DND-41 (cell line): ENCODE measurements at regions not wholly inside any gene's neighbourhood (a gene's known extent, or its start where the extent isn't known, plus 50 kb on each side); places are given as distances from the start of the nearest gene placed in this dataset.

Experiments used
- ATAC-seq: fragments of 200-7000 bp; cut with Tn5 transposase; 3 replicates; pipeline ENCODE4 v1.9.1; 2021; ENCODE audit warnings: low read depth; ENCODE audit not compliant: insufficient read depth
- DNase-seq: peaks from one replicate; pipeline ENCODE4 v3.0.0-alpha.2; 2020
- H2AFZ ChIP-seq: 2 replicates; pipeline ENCODE4 v1.6.0; 2012; ENCODE audit warnings: low read depth, low read length
- H3K27ac ChIP-seq: 2 replicates; pipeline ENCODE4 v1.5.1; 2012; ENCODE audit warnings: low read length, inconsistent platforms
- H3K27me3 ChIP-seq: fragments of 200-600 bp; sonication (generic); 2 replicates; pipeline ENCODE4 v1.6.0; 2012; ENCODE audit warnings: low read length, mild to moderate bottlenecking, inconsistent platforms; ENCODE audit not compliant: insufficient read depth, poor library complexity
- H3K36me3 ChIP-seq: 2 replicates; pipeline ENCODE4 v1.5.1; 2012; ENCODE audit warnings: low read length, inconsistent platforms; ENCODE audit not compliant: insufficient read depth
- H3K4me1 ChIP-seq: 2 replicates; pipeline ENCODE4 v1.5.1; 2012; ENCODE audit warnings: mild to moderate bottlenecking, low read length; ENCODE audit not compliant: insufficient read depth
- H3K4me2 ChIP-seq: 2 replicates; pipeline ENCODE4 v1.6.0; 2012; ENCODE audit warnings: mild to moderate bottlenecking, moderate library complexity, low read length, inconsistent platforms; ENCODE audit not compliant: insufficient read depth
- H3K4me3 ChIP-seq, 2 experiments: fragments of 200-600 bp in 1 of 2; shearing (Covaris generic) in 1 of 2; 2 replicates each; pipeline ENCODE4 v1.5.1; 2012 to 2016; ENCODE audit warnings: inconsistent platforms in 2 of 2, low read length in 2 of 2, mild to moderate bottlenecking in 2 of 2, low read depth in 1 of 2, moderate library complexity in 1 of 2
- H3K79me2 ChIP-seq: 2 replicates; pipeline ENCODE4 v1.6.0; 2012; ENCODE audit warnings: low read length, inconsistent platforms; ENCODE audit not compliant: insufficient read depth
- H3K9ac ChIP-seq: 2 replicates; pipeline ENCODE4 v1.6.0; 2012; ENCODE audit warnings: low read depth, mild to moderate bottlenecking, inconsistent platforms, low read length, moderate library complexity
- H3K9me3 ChIP-seq: 2 replicates; pipeline ENCODE4 v1.5.1; 2012; ENCODE audit warnings: low read length, moderate library complexity, mild to moderate bottlenecking, inconsistent platforms; ENCODE audit not compliant: insufficient read depth, severe bottlenecking
- H4K20me1 ChIP-seq: 2 replicates; pipeline ENCODE4 v1.6.0; 2012; ENCODE audit warnings: low read length; ENCODE audit not compliant: insufficient read depth
- CTCF ChIP-seq: IDR thresholded peaks from 2 replicates; pipeline ENCODE4 v1.5.1; 2012; ENCODE audit warnings: borderline replicate concordance, low read length, moderate library complexity, mild to moderate bottlenecking; ENCODE audit not compliant: poor library complexity, severe bottlenecking; ENCODE audit errors: extremely low read depth
- EZH2 ChIP-seq: IDR thresholded peaks from 3 replicates; pipeline ENCODE4 v1.6.1; 2012; ENCODE audit warnings: borderline replicate concordance, low read depth, mild to moderate bottlenecking, moderate library complexity, low read length, inconsistent platforms; ENCODE audit not compliant: severe bottlenecking

GRCh38 chr3:109927161-109927560 lies 589.8 kb upstream of the DPPA4 start:
- Histone ChIP-seq H3K4me1 (peaks cover 9% of the 10 kb centered on the region; the same call in 1 of the 2 replicates), H3K4me3 (no peak overlapping the region), H3K9ac (no peak overlapping the region), H3K79me2 (no peaks in the 10 kb centered on the region), H4K20me1 (no peaks in the 10 kb centered on the region), H3K9me3 (no peaks in the 10 kb centered on the region), H3K27ac (no peak overlapping the region), H3K27me3 (no peaks in the 10 kb centered on the region), H2AFZ (no peak overlapping the region), H3K36me3 (no peaks in the 10 kb centered on the region), H3K4me2 (no peak overlapping the region)
- ATAC-seq (0 out of 3 replicates have a peak, but pooled peaks have one; percentile 44), DNase-seq (no peak)
- no peak for TF ChIP-seq CTCF
- TF ChIP-seq EZH2, result no peak

DNA sequence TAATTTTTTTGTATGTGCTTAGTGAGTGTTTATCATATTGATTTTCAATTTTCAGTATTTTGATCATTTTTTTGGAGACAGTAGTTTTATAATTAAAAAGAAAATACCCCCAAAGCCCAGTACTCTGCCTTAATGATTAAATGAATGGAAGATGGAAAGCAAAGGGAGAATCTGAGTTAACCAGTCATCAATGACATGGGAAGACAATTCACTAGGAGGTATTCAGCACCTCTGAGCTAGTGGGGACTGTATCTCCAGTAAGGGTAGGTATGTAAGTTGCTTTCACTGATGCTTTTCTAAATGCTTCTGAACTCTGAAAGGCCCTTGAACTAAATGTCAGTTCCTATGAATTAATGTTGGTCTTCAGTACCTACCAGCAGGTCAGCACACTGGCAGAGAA lies 590.4 kb upstream of the DPPA4 start:
- Histone ChIP-seq H3K4me2 (no peak overlapping the region), H3K36me3 (no peaks in the 10 kb centered on the region), H2AFZ (no peak overlapping the region), H3K4me3 (no peak overlapping the region), H3K27me3 (no peaks in the 10 kb centered on the region), H3K27ac (no peak overlapping the region), H3K79me2 (no peaks in the 10 kb centered on the region), H3K9me3 (no peaks in the 10 kb centered on the region), H4K20me1 (no peaks in the 10 kb centered on the region), H3K9ac (no peak overlapping the region), H3K4me1 (peaks cover 4% of the 10 kb centered on the region; the same call in 1 of the 2 replicates)
- DNase-seq, result no peak
- no peak for ATAC-seq
- no peak for TF ChIP-seq EZH2

GRCh38 chr3:109930582-109930981 lies 593.2 kb upstream of the DPPA4 start:
- DNase-seq, result no peak
- H3K4me2 ChIP-seq, result no peak overlapping the region

GRCh38 chr3:109933576-109933975 lies 596.2 kb upstream of the DPPA4 start:
- Histone ChIP-seq H2AFZ (no peak overlapping the region), H3K4me2 (no peak overlapping the region), H3K4me1 (no peaks in the 10 kb centered on the region), H3K27ac (no peak overlapping the region), H3K79me2 (no peaks in the 10 kb centered on the region), H3K9ac (no peak overlapping the region), H3K9me3 (no peaks in the 10 kb centered on the region), H3K4me3 (no peak overlapping the region), H3K27me3 (no peaks in the 10 kb centered on the region), H3K36me3 (no peaks in the 10 kb centered on the region), H4K20me1 (no peaks in the 10 kb centered on the region)
- TF ChIP-seq EZH2, result no peak
- no peak for TF ChIP-seq CTCF
- DNase-seq, result no peak
- no peak for ATAC-seq

More at GRCh38 chr3:109930582-109930981, 593.2 kb upstream of the DPPA4 start:
- H3K79me2 ChIP-seq, result no peaks in the 10 kb centered on the region
- H3K4me1 ChIP-seq, result peaks cover 4% of the 10 kb centered on the region; the same call in 1 of the 2 replicates
- no peak overlapping the region for H3K27ac ChIP-seq
- no peaks in the 10 kb centered on the region for H4K20me1 ChIP-seq
- H3K27me3 ChIP-seq, result no peaks in the 10 kb centered on the region
- TF ChIP-seq EZH2, result no peak
- TF ChIP-seq CTCF, result no peak
- H3K9ac ChIP-seq, result no peak overlapping the region
- no peaks in the 10 kb centered on the region for H3K36me3 ChIP-seq
- H3K9me3 ChIP-seq, result no peaks in the 10 kb centered on the region
- H2AFZ ChIP-seq, result no peak overlapping the region
- H3K4me3 ChIP-seq, result no peak overlapping the region
- ATAC-seq, result no peak
